GM12878 (cell line): ENCODE measurements at regions not wholly inside any gene's neighbourhood (a gene's known extent, or its start where the extent isn't known, plus 50 kb on each side); places are given as distances from the start of the nearest gene placed in this dataset.

ENCODE experiments used
- ATAC-seq: fragments of 200-7000 bp; cut with Tn5 transposase; 3 replicates; pipeline ENCODE4 v1.9.1; 2020; ENCODE audit warnings: mild to moderate bottlenecking, moderate library complexity
- BruUV-seq: library from RNA; stranded (reverse); fragments of 400-500 nt; replicated peaks from 2 replicates; lab custom pipeline; 2021; lab: Mats Ljungman, UMichigan
- CTCF ChIA-PET: fragments of 300-600 bp; sonication (Branson Sonifier 250); formaldehyde crosslinking; extraction: SDS; loops from one replicate; lab custom pipeline; 2021; ENCODE audit warnings: inconsistent platforms; lab: Yijun Ruan, JAX
- POLR2A ChIA-PET: fragments of 350-600 bp; formaldehyde crosslinking; extraction: SDS; loops from one replicate; lab custom pipeline; 2021; ENCODE audit warnings: inconsistent platforms; lab: Charles Lee
- RAD21 ChIA-PET: fragments of 300-600 bp; sonication (Branson Sonifier 250); formaldehyde crosslinking; loops from one replicate; lab custom pipeline; 2023; ENCODE audit warnings: antibody characterized with exemption; ENCODE audit not compliant: unreplicated experiment; lab: Charles Lee
- SMC1A ChIA-PET: fragments of 300-600 bp; sonication (Branson Sonifier 250); formaldehyde crosslinking; loops from one replicate; lab custom pipeline; 2023; ENCODE audit not compliant: unreplicated experiment, uncharacterized antibody; lab: Charles Lee
- DNase-seq: peaks from one replicate; pipeline ENCODE4 v3.0.0-alpha.2; 2011; ENCODE audit warnings: low read depth, low spot score
- FAIRE-seq: peaks from 3 replicates; lab custom pipeline; 2011; peaks lifted over from hg19 to GRCh38; lab: Jason Lieb, UNC
- H2AFZ ChIP-seq: 2 replicates; pipeline ENCODE4 v1.6.0; 2011; ENCODE audit warnings: low read depth, low read length, control low read depth; ENCODE audit not compliant: control insufficient read depth
- H3K27ac ChIP-seq: 2 replicates; pipeline ENCODE4 v1.5.1; 2011; ENCODE audit warnings: control low read depth; ENCODE audit not compliant: control insufficient read depth, insufficient read depth
- H3K27me3 ChIP-seq, 2 experiments: replicated peaks in 1 of 2; 2 replicates each; pipeline versions ENCODE4 v1.6.0 to v1.6.1; 2011; ENCODE audit warnings: low read length in 1 of 2; ENCODE audit not compliant: control insufficient read depth in 2 of 2, insufficient read depth in 2 of 2
- H3K36me3 ChIP-seq, 2 experiments: 2 replicates each; pipeline ENCODE4 v1.5.1; 2011; ENCODE audit warnings: low read length in 1 of 2; ENCODE audit not compliant: control insufficient read depth in 2 of 2, insufficient read depth in 2 of 2
- H3K4me1 ChIP-seq: 2 replicates; pipeline ENCODE4 v1.6.1; 2011; ENCODE audit warnings: mild to moderate bottlenecking, low read length, moderate library complexity, mixed read lengths; ENCODE audit not compliant: control insufficient read depth, insufficient read depth
- H3K4me2 ChIP-seq: 2 replicates; pipeline ENCODE4 v1.6.0; 2011; ENCODE audit warnings: control low read depth; ENCODE audit not compliant: control insufficient read depth, insufficient read depth
- H3K4me3 ChIP-seq: fragments of 200-600 bp; sonication (generic); 2 replicates; pipeline ENCODE4 v1.5.1; 2016
- H3K79me2 ChIP-seq: 2 replicates; pipeline ENCODE4 v1.6.0; 2011; ENCODE audit warnings: low read length; ENCODE audit not compliant: control insufficient read depth, insufficient read depth
- H3K9ac ChIP-seq: 2 replicates; pipeline ENCODE4 v1.8.0; 2011; ENCODE audit warnings: low read length, control low read depth, mixed read lengths; ENCODE audit not compliant: control insufficient read depth, insufficient read depth
- H3K9me3 ChIP-seq: replicated peaks from 3 replicates; pipeline ENCODE4 v1.5.1; 2011; ENCODE audit warnings: mild to moderate bottlenecking, low read length; ENCODE audit not compliant: control insufficient read depth, insufficient read depth
- H4K20me1 ChIP-seq: 2 replicates; pipeline ENCODE4 v1.6.0; 2011; ENCODE audit not compliant: control insufficient read depth, insufficient read depth
- CREB1 ChIP-seq: IDR thresholded peaks from 2 replicates; pipeline ENCODE4 v1.6.1; 2012; ENCODE audit warnings: low read depth, mild to moderate bottlenecking, inconsistent platforms
- GABPA ChIP-seq: IDR thresholded peaks from 2 replicates; pipeline ENCODE4 v1.6.1; 2014; ENCODE audit warnings: antibody characterized with exemption, low read depth, mild to moderate bottlenecking, inconsistent platforms
- IKZF1 ChIP-seq: fragments of 450-650 bp; conservative IDR thresholded peaks from 2 replicates; pipeline ENCODE4 v1.6.1; 2017; ENCODE audit warnings: antibody characterized with exemption, mild to moderate bottlenecking
- IKZF2 ChIP-seq, 2 experiments: fragments of 450-650 bp; IDR thresholded peaks; 2 replicates each; pipeline ENCODE4 v1.6.1; 2017; ENCODE audit warnings: mild to moderate bottlenecking in 2 of 2, moderate library complexity in 2 of 2
- NFXL1 ChIP-seq: fragments of 450-650 bp; IDR thresholded peaks from 2 replicates; pipeline ENCODE4 v1.6.1; 2017; ENCODE audit warnings: antibody characterized with exemption, mild to moderate bottlenecking, borderline replicate concordance
- NFYA ChIP-seq: IDR thresholded peaks from 2 replicates; pipeline ENCODE4 v1.6.1; 2011; ENCODE audit warnings: low read depth, mild to moderate bottlenecking, low read length, improper control_type of control experiment, borderline replicate concordance
- PAX8 ChIP-seq: fragments of 450-650 bp; IDR thresholded peaks from 2 replicates; pipeline ENCODE4 v1.6.1; 2017; ENCODE audit warnings: mild to moderate bottlenecking, moderate library complexity
- SP1 ChIP-seq: IDR thresholded peaks from one replicate; pipeline ENCODE4 v1.6.1; 2011; ENCODE audit warnings: low read depth, low read length
- SPI1 ChIP-seq: IDR thresholded peaks from 2 replicates; pipeline ENCODE4 v1.6.1; 2011; ENCODE audit warnings: low read depth, mild to moderate bottlenecking, low read length, moderate library complexity, borderline replicate concordance; ENCODE audit not compliant: insufficient read depth
- SRF ChIP-seq, 2 experiments: IDR thresholded peaks; 2 replicates each; pipeline ENCODE4 v1.6.1; 2011; ENCODE audit warnings: low read depth in 2 of 2, low read length in 2 of 2, mild to moderate bottlenecking in 1 of 2, moderate library complexity in 1 of 2
- WRNIP1 ChIP-seq: IDR thresholded peaks from 2 replicates; pipeline ENCODE4 v1.6.1; 2011; ENCODE audit warnings: low read depth, low read length, improper control_type of control experiment, borderline replicate concordance
- YBX1 ChIP-seq: fragments of 450-650 bp; IDR thresholded peaks from 2 replicates; pipeline ENCODE4 v1.6.1; 2016; ENCODE audit warnings: antibody characterized with exemption
- YY1 ChIP-seq: IDR thresholded peaks from 2 replicates; pipeline ENCODE4 v1.6.1; 2011; ENCODE audit warnings: low read depth, mild to moderate bottlenecking, low read length
- ZBTB4 ChIP-seq: fragments of 450-650 bp; formaldehyde crosslinking; IDR thresholded peaks from 2 replicates; pipeline ENCODE4 v1.4.0; 2022; ENCODE audit warnings: mild to moderate bottlenecking, moderate library complexity
- ZNF217 ChIP-seq: fragments of 450-650 bp; IDR thresholded peaks from 2 replicates; pipeline ENCODE4 v1.6.1; 2017; ENCODE audit warnings: antibody characterized with exemption, mild to moderate bottlenecking
- WGBS: methylation state at CpG from one replicate; pipeline ENCODE4 v1.1.6; 2016; ENCODE audit warnings: low lambda C conversion rate; ENCODE audit not compliant: insufficient replicate concordance, insufficient coverage; ENCODE audit errors: missing lambda C conversion rate; 5-methylcytosine and 5-hydroxymethylcytosine counted together
- in situ Hi-C: fragments of 300-500 bp; cut with MboI; formaldehyde crosslinking; loops from 9 replicates; pipeline ENCODE4 v1.14.3; 2018; ENCODE audit warnings: mixed read lengths
- intact Hi-C: fragments of 100-400 bp; cut with micrococcal nuclease; formaldehyde crosslinking; loops from one replicate; pipeline ENCODE4 v1.14.2; 2022; ENCODE audit not compliant: unreplicated experiment
- TF ChIP-seq, protein P1 (sequence below): IDR thresholded peaks from 2 replicates; pipeline ENCODE4 v1.6.1; 2012; ENCODE audit warnings: low read depth, low read length, improper control_type of control experiment

- in situ Hi-C loops: no loop called here
- 10% methylated on average over 5 of the region's 5 CpGs for WGBS
- CTCF ChIA-PET: interaction anchor here (0.8 to 0.9 kb wide), 2 partner anchors 11 to 29 kb away, joined by 3 read pairs; no protein-coding TSS in a partner anchor
- H3K36me3 ChIP-seq: no peaks in the 10 kb centered on the region
- no peak overlapping the region for H3K9ac ChIP-seq
- H3K79me2 ChIP-seq: no peaks in the 10 kb centered on the region
- no peaks in the 10 kb centered on the region for H3K4me1 ChIP-seq
- RAD21 ChIA-PET: no interaction called here
- H3K4me3 ChIP-seq: no peak overlapping the region
- H3K4me2 ChIP-seq: no peak overlapping the region
- no peak overlapping the region for H3K27ac ChIP-seq
- H3K27me3 ChIP-seq: no peaks in the 10 kb centered on the region
- SMC1A ChIA-PET: interaction anchor here (1.3 to 4.0 kb wide), 2 partner anchors 12 to 21 kb away, joined by 3 to 32 read pairs; no protein-coding TSS in a partner anchor
- peak; percentile 45; the same call in 2 of the 3 replicates for ATAC-seq
- no peaks in the 10 kb centered on the region for H3K9me3 ChIP-seq
- no peaks in the 10 kb centered on the region for H4K20me1 ChIP-seq
- no peak for DNase-seq
- TF ChIP-seq SPI1: no peak
- no peak for TF ChIP-seq YY1
- TF ChIP-seq GABPA: no peak
- TF ChIP-seq SP1: no peak
- TF ChIP-seq NFXL1: no peak
- TF ChIP-seq ZBTB4: no peak
- TF ChIP-seq IKZF1: no peak
- no peak for TF ChIP-seq NFYA
- no peak for TF ChIP-seq ZNF217
- no peak for TF ChIP-seq YBX1
- no peak for TF ChIP-seq WRNIP1
- TF ChIP-seq IKZF2 (IDR thresholded peaks at IDR 0.05): no peak
- TF ChIP-seq SRF (IDR thresholded peaks at IDR 0.05; ENCODE audit: low read depth in 2 of 2, low read length in 2 of 2): no peak
- no peak for TF ChIP-seq CREB1
- TF ChIP-seq, protein P1, sequence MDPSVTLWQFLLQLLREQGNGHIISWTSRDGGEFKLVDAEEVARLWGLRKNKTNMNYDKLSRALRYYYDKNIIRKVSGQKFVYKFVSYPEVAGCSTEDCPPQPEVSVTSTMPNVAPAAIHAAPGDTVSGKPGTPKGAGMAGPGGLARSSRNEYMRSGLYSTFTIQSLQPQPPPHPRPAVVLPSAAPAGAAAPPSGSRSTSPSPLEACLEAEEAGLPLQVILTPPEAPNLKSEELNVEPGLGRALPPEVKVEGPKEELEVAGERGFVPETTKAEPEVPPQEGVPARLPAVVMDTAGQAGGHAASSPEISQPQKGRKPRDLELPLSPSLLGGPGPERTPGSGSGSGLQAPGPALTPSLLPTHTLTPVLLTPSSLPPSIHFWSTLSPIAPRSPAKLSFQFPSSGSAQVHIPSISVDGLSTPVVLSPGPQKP: no peak
- TF ChIP-seq PAX8: no peak
- POLR2A ChIA-PET: interaction anchor here (0.6 to 0.7 kb wide), 3 partner anchors 20 to 1183 kb away, joined by 3 read pairs; no protein-coding TSS in a partner anchor
- FAIRE-seq: no peak
- no TSS peak for BruUV-seq
- H2AFZ ChIP-seq: no peak overlapping the region
- intact Hi-C loops: no loop called here
These were observed 582.3 kb downstream of the EDEM1 start for GRCh38 chr3:5769825-5770224.
